Endothelial cell (in vitro differentiated cells): ENCODE measurements at regions not wholly inside any gene's neighbourhood (a gene's known extent, or its start where the extent isn't known, plus 50 kb on each side); places are given as distances from the start of the nearest gene placed in this dataset.

Experiments
- DNase-seq: peaks from one replicate; pipeline ENCODE4 v3.0.0; 2021; ENCODE audit warnings: low spot score
- H3K27ac Mint-ChIP-seq: one replicate; pipeline ENCODE4 v1.8.0; 2021; ENCODE audit warnings: mixed read lengths, inconsistent platforms; ENCODE audit not compliant: unreplicated experiment
- H3K27me3 Mint-ChIP-seq: one replicate; pipeline ENCODE4 v1.8.0; 2021; ENCODE audit warnings: mild to moderate bottlenecking, moderate library complexity, mixed read lengths, inconsistent platforms; ENCODE audit not compliant: unreplicated experiment
- H3K36me3 Mint-ChIP-seq: one replicate; pipeline ENCODE4 v1.8.0; 2021; ENCODE audit warnings: mild to moderate bottlenecking, low read depth, mixed read lengths, inconsistent platforms; ENCODE audit not compliant: unreplicated experiment
- H3K4me1 Mint-ChIP-seq: one replicate; pipeline ENCODE4 v1.8.0; 2021; ENCODE audit warnings: mild to moderate bottlenecking, mixed read lengths, inconsistent platforms; ENCODE audit not compliant: unreplicated experiment
- H3K4me3 Mint-ChIP-seq: one replicate; pipeline ENCODE4 v1.8.0; 2021; ENCODE audit warnings: mild to moderate bottlenecking, mixed read lengths, inconsistent platforms; ENCODE audit not compliant: unreplicated experiment
- H3K9me3 Mint-ChIP-seq: one replicate; pipeline ENCODE4 v1.8.0; 2021; ENCODE audit warnings: mixed read lengths, inconsistent platforms; ENCODE audit not compliant: unreplicated experiment
- TF ChIP-seq, protein P1 (sequence below): fragments of 200-600 bp; sonication (generic); IDR thresholded peaks from one replicate; pipeline ENCODE4 v1.5.0; 2021; ENCODE audit warnings: antibody characterized with exemption; ENCODE audit not compliant: unreplicated experiment

GRCh38 chr1:80806431-80806830 lies 994.3 kb upstream of the ADGRL2 start:
- Mint-ChIP-seq H3K9me3 (no peaks in the 10 kb centered on the region), H3K4me3 (no peak overlapping the region), H3K4me1 (no peaks in the 10 kb centered on the region), H3K36me3 (no peaks in the 10 kb centered on the region), H3K27me3 (no peaks in the 10 kb centered on the region), H3K27ac (no peak overlapping the region)
- TF ChIP-seq, protein P1, sequence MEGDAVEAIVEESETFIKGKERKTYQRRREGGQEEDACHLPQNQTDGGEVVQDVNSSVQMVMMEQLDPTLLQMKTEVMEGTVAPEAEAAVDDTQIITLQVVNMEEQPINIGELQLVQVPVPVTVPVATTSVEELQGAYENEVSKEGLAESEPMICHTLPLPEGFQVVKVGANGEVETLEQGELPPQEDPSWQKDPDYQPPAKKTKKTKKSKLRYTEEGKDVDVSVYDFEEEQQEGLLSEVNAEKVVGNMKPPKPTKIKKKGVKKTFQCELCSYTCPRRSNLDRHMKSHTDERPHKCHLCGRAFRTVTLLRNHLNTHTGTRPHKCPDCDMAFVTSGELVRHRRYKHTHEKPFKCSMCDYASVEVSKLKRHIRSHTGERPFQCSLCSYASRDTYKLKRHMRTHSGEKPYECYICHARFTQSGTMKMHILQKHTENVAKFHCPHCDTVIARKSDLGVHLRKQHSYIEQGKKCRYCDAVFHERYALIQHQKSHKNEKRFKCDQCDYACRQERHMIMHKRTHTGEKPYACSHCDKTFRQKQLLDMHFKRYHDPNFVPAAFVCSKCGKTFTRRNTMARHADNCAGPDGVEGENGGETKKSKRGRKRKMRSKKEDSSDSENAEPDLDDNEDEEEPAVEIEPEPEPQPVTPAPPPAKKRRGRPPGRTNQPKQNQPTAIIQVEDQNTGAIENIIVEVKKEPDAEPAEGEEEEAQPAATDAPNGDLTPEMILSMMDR: no peak
- no peak for DNase-seq

DNA sequence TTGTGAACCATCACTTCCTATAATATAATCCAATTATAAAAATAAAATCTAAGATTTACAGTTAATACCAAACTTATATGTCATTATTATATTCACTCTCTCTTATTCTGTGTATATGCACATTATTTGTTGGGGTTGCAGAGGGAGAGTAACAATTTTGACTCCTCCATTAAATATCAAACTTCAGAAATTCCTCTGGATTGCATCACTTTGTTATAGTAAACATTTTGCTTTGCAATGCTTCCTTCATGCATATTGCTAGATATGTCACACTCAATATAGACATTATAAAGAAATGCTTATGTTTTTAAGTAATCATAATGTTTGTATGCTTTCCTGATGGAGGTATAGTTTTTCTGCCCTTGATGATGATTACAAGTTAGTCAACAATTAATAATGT lies 999.0 kb upstream of the ADGRL2 start:
- no peaks in the 10 kb centered on the region for H3K9me3 Mint-ChIP-seq
- TF ChIP-seq, protein P1: no peak
- no peaks in the 10 kb centered on the region for H3K27me3 Mint-ChIP-seq
- H3K36me3 Mint-ChIP-seq: no peaks in the 10 kb centered on the region
- H3K4me3 Mint-ChIP-seq: no peak overlapping the region
- H3K4me1 Mint-ChIP-seq: no peaks in the 10 kb centered on the region
- no peak overlapping the region for H3K27ac Mint-ChIP-seq
- DNase-seq: no peak

- Mint-ChIP-seq H3K27me3 (no peaks in the 10 kb centered on the region), H3K9me3 (no peaks in the 10 kb centered on the region), H3K4me3 (no peak overlapping the region), H3K27ac (no peak overlapping the region), H3K4me1 (no peaks in the 10 kb centered on the region), H3K36me3 (no peaks in the 10 kb centered on the region)
- no peak for DNase-seq
- TF ChIP-seq, protein P1: no peak
Measured at GRCh38 chr1:80799457-80799856, 1001.3 kb upstream of the ADGRL2 start.

GRCh38 chr1:80779275-80779674 lies 1021.5 kb upstream of the ADGRL2 start:
- H3K4me3 Mint-ChIP-seq: no peak overlapping the region
- DNase-seq: no peak
- H3K4me1 Mint-ChIP-seq: no peaks in the 10 kb centered on the region
- H3K36me3 Mint-ChIP-seq: no peaks in the 10 kb centered on the region
- H3K27ac Mint-ChIP-seq: no peak overlapping the region
- no peaks in the 10 kb centered on the region for H3K9me3 Mint-ChIP-seq
- H3K27me3 Mint-ChIP-seq: no peaks in the 10 kb centered on the region
- TF ChIP-seq, protein P1: no peak

DNA sequence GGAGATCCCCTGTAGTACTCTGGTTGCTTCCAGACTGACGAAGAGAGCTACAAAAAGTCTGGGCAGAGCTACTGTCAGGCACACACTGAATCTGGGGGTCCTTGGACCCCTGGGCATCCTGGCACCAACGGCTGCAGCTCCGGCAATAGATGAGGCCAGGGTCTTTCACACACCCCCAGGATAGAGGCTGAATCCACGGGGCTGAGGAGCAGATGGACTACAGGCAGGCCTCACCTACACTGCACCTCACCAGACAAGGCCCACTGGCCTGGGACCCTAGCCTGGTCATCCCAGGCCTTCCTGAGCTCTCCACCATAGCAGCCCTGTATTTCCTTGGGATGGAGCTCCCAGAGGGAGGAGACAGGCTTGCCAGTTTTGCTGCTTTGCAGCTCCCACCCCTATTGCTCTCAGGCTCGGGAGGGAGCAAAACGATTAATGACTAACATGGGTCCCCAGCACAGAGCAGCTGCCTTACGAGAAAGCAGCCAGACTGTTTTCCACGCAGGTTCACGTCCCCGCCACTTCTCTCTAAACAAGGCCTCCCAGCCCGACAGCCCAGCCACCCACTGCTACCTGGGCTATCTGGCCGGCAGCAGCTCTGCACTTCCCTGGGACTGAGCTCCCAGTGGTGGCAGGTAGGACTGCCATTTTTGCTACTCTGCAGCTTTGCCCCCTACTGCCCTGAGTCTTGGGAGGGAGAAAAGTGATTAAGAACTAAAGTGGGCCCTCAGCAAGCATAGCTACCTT lies 1022.5 kb upstream of the ADGRL2 start:
- H3K27ac Mint-ChIP-seq: no peak overlapping the region
- no peak for DNase-seq
- no peaks in the 10 kb centered on the region for H3K4me1 Mint-ChIP-seq
- TF ChIP-seq, protein P1: no peak
- no peaks in the 10 kb centered on the region for H3K9me3 Mint-ChIP-seq
- no peaks in the 10 kb centered on the region for H3K36me3 Mint-ChIP-seq
- H3K4me3 Mint-ChIP-seq: no peak overlapping the region
- H3K27me3 Mint-ChIP-seq: no peaks in the 10 kb centered on the region
